GM12891 (cell line): ENCODE measurements at regions not wholly inside any gene's neighbourhood (a gene's known extent, or its start where the extent isn't known, plus 50 kb on each side); places are given as distances from the start of the nearest gene placed in this dataset.
"Not testable (repeated sequence)": the region's sequence is repeated elsewhere in the genome, so short reads cannot be mapped to it uniquely, and the experiment has no call there.

Experiments used
- DNase-seq: peaks from one replicate; pipeline ENCODE4 v3.0.0; 2011; ENCODE audit warnings: low spot score; ENCODE audit not compliant: insufficient read length
- FAIRE-seq: peaks from 2 replicates; lab custom pipeline; 2011; peaks lifted over from hg19 to GRCh38; lab: Jason Lieb, UNC

DNA sequence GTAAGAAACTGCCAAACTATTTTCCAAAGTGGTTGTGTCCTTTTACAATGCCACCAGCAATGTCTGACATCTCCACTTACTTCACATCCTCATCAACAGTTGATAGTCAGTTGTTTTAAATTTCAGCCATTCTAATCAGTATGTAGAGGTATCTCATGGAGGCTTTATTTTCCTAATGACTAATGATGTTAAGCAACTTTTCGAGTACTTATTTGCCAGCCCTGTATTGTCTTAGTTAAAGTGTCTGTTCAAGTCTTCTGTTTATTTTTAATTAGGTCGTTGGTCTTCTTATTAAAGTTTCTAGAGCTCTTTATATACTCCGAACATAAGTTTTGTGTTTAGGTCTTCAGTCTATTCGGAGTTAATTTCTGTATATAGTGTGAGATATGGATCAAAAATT, 54.9 kb upstream of the NBPF12 start:
- FAIRE-seq, DNase-seq: not testable (repeated sequence)

DNA sequence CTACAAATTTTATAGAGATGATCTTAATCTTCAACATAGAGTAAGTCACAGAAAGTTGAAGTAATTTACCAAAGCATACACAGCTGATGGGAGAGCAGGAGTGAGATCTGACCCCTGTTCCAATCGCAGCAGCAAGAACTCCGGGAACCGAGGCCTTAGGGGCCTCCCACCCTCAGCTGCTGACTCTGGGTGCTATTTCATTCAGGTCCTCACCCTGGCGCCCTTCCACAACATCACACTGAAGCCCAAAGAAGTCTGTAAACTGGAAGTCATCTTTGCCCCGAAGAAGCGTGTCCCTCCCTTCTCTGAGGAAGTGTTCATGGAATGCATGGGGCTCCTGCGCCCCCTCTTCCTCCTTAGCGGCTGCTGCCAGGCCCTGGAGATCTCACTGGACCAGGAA, 57.0 kb upstream of the NBPF12 start:
- DNase-seq, FAIRE-seq: not testable (repeated sequence)

GRCh38 chr1:146863799-146864319, 74.3 kb upstream of the NBPF12 start:
- FAIRE-seq, DNase-seq: not testable (repeated sequence)

GRCh38 chr1:146853147-146853546, 85.0 kb upstream of the NBPF12 start:
- not testable (repeated sequence) for FAIRE-seq, DNase-seq

GRCh38 chr1:146850352-146850889, 87.7 kb upstream of the NBPF12 start:
- not testable (repeated sequence) for FAIRE-seq, DNase-seq

DNA sequence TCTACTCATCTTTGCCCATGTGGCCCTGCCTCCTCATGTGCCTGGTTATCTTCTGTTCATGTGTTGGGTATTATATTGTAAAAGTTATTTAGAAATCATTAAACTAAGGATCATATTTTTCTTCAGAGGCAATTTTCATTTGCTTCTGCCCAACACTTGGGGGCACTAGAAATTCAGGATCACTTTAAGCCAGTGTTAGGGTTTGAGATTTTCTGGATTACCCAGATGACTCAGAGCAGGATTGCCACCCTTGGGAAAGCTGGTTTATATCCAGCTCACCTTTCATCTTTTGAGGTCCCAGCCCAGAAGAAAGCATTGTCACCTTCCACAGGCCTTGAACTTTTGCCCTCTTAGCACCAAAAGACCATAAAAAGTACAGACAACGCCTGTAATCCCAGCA, 99.4 kb upstream of the NBPF12 start:
- not testable (repeated sequence) for DNase-seq, FAIRE-seq

DNA sequence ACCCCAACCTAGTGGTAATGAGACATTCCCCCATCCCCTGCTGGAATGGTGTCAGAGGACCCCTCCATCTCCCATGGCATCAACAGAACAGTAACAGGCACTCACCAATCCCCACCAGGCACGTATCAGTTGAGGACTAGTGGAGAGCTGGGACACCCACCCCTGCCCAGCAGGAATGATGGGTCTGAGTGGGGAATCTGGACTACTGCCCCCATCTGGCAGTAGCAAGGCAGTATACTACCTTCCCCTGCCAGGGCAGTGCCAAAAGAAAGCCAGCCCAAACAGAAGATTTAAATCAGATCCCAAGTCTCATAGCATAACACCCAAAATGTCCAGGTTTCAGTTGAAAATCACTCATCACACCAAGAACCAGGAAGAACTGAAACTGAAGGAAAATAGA, 111.2 kb upstream of the NBPF12 start:
- FAIRE-seq, result not testable (repeated sequence)

DNA sequence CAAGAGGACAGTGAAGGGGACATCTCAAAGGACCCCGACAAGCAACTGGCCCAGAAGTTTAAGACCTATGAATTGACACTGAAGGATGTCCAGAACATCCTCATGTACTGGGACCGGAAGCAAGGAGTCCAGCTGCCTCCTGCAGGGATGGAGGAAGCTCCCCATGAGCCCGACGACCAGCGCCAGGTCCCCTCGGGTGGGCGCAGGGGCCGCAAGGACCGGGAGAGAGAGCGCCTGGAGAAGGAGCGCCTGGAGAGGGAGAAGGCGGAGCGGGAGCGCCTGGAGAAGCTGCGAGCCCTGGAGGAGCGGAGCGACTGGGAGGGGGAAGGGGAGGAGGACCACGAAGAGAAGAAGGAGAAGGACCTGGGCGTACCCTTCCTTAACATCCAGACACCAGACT, 143.9 kb upstream of the NBPF12 start:
- FAIRE-seq, DNase-seq: not testable (repeated sequence)

More for the DNA sequence above, 111.2 kb upstream of the NBPF12 start:
- DNase-seq, result not testable (repeated sequence)

DNA sequence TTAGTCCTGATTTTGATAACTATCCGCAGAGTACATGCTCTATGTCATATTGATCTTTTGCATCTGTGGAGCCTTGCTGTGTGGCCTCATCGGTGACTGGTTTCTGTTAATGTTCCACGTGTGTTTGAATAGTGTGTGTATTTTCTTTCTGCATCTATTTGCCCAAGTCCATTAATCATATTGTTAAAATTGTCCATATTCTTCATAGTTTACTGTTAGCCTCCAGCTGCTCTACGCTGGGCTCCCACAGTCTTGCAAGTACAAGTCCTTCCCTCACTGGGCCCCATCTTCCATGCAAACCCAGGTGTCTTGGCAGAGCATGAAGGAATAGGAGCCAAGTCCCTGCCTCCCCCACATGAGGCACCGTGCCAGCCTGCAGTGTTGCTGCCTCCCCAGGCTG, 145.4 kb upstream of the NBPF12 start:
- not testable (repeated sequence) for DNase-seq, FAIRE-seq

GRCh38 chr1:146784212-146784940, 153.7 kb upstream of the NBPF12 start:
- not testable (repeated sequence) for FAIRE-seq

GRCh38 chr1:146781235-146781634, 156.9 kb upstream of the NBPF12 start:
- DNase-seq, FAIRE-seq: not testable (repeated sequence)

More at GRCh38 chr1:146784212-146784940, 153.7 kb upstream of the NBPF12 start:
- DNase-seq, result not testable (repeated sequence)

GRCh38 chr1:146777826-146778602, 160.1 kb upstream of the NBPF12 start:
- DNase-seq, FAIRE-seq: not testable (repeated sequence)

DNA sequence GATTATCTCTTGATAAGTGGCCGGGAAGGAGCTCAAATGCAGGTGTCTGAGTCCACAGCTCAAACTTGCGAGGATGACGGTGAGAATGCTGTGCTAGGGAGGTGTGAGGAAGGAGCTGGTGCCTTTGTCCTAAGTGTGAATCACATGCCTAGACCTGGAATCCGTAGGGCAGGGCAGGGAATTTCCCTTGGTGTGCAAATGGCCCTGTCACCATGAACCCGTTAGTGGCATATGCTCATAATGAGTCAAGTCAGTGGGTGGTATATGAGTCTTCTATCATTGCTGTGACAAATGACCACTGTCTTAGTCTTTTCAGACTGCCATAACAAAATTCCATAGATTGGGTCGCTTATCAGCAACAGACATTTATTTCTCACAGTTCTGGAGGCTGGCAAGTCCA, 163.1 kb upstream of the NBPF12 start:
- FAIRE-seq, DNase-seq: not testable (repeated sequence)

- DNase-seq, FAIRE-seq: not testable (repeated sequence)
These were observed 163.9 kb upstream of the NBPF12 start for GRCh38 chr1:146774271-146774670.

- not testable (repeated sequence) for FAIRE-seq, DNase-seq
These were observed 166.7 kb upstream of the NBPF12 start for GRCh38 chr1:146771409-146771808.

DNA sequence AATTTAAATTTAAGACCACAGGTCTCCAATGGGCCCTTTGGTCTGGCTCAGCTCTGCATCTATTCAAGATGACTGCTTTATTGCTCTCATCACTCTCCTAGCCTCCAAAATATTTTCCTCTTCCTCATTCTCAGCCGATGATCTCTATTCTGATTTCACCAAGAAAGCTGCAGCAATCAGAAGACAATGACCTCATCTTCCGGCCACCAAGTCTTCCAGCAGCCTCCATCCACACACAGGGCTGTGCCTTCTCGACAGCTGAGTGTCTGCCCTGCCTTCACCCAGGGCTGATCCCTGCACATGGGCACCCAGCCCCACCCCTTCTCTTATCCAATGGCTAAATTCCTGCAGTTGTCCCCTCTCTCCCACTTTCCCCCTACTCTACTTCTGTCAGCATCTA, 167.1 kb upstream of the NBPF12 start:
- DNase-seq, FAIRE-seq: not testable (repeated sequence)

GRCh38 chr1:146763234-146763633, 174.9 kb upstream of the NBPF12 start:
- not testable (repeated sequence) for FAIRE-seq, DNase-seq

GRCh38 chr1:146756858-146757257, 181.3 kb upstream of the NBPF12 start:
- not testable (repeated sequence) for FAIRE-seq

DNA sequence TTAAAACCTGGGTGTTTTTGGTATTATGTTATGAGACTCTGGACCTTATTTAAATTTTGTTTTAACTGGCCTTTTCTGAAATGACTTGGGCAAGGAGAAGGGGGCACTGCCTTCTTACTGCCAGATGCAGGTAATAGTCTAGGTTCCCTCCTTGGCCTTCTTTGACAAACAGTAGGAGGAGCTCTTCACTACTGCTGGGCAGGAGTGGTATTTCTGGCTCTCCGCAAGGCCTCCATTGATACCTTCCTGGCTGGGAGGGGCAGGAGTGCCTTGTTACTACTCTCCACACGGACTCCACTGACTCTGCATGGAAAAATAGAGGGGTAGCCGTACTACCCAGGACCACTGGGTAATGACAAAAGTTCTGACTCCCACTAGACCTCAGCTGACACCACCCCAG, 189.4 kb upstream of the NBPF12 start:
- not testable (repeated sequence) for FAIRE-seq, DNase-seq

More at GRCh38 chr1:146756858-146757257, 181.3 kb upstream of the NBPF12 start:
- not testable (repeated sequence) for DNase-seq
